C1 segment of cervical spinal cord (tissue), 14 donors: ENCODE measurements at regions not wholly inside any gene's neighbourhood (a gene's known extent, or its start where the extent isn't known, plus 50 kb on each side); places are given as distances from the start of the nearest gene placed in this dataset.

Source experiments
- DNase-seq, 14 donors: peaks; one replicate each; lab custom pipeline; 2025; lab: John Stamatoyannopoulos, UW

- DNase-seq: no peak
Measured at GRCh38 chr17:83177611-83178532, 98.5 kb downstream of the METRNL start.

- no peak for DNase-seq
Measured at GRCh38 chr17:83178533-83179304, 99.3 kb downstream of the METRNL start.

- DNase-seq: peak in 3 of 14 donors; percentile 19 to 29 (median 24)
Measured at GRCh38 chr17:83179374-83179773, 100.0 kb downstream of the METRNL start.

GRCh38 chr17:83179811-83180210 is 100.4 kb downstream of the METRNL start:
- DNase-seq: no peak

- DNase-seq: no peak
Measured at GRCh38 chr17:83180264-83180995, 101.0 kb downstream of the METRNL start.

GRCh38 chr17:83180996-83181481 is 101.6 kb downstream of the METRNL start:
- no peak for DNase-seq

GRCh38 chr17:83181991-83182619 is 102.7 kb downstream of the METRNL start:
- DNase-seq: no peak

- no peak for DNase-seq
Measured at GRCh38 chr17:83182620-83183101, 103.3 kb downstream of the METRNL start.

GRCh38 chr17:83183145-83183948 is 103.9 kb downstream of the METRNL start:
- DNase-seq: no peak

GRCh38 chr17:83183951-83184506 is 104.6 kb downstream of the METRNL start:
- DNase-seq: no peak

GRCh38 chr17:83185023-83186002 is 105.9 kb downstream of the METRNL start:
- DNase-seq: peak in 1 of 14 donors; percentile 28

- DNase-seq: no peak
Measured at GRCh38 chr17:83186226-83186625, 106.8 kb downstream of the METRNL start.

GRCh38 chr17:83186751-83187421 is 107.5 kb downstream of the METRNL start:
- DNase-seq: no peak

- DNase-seq: no peak
Measured at GRCh38 chr17:83187782-83188311, 108.4 kb downstream of the METRNL start.

- no peak for DNase-seq
Measured at GRCh38 chr17:83189044-83190003, 109.9 kb downstream of the METRNL start.

GRCh38 chr17:83190004-83190385 is 110.6 kb downstream of the METRNL start:
- no peak for DNase-seq
